DMS79 treated with DMSO at 0.1 percent for 48 hours (cell line): ENCODE measurements at regions not wholly inside any gene's neighbourhood (a gene's known extent, or its start where the extent isn't known, plus 50 kb on each side); places are given as distances from the start of the nearest gene placed in this dataset.
"Not testable (repeated sequence)": the region's sequence is repeated elsewhere in the genome, so short reads cannot be mapped to it uniquely, and the experiment has no call there.

ENCODE experiments used
- DNase-seq: peaks from one replicate; lab custom pipeline; 2025; lab: John Stamatoyannopoulos, UW

DNA sequence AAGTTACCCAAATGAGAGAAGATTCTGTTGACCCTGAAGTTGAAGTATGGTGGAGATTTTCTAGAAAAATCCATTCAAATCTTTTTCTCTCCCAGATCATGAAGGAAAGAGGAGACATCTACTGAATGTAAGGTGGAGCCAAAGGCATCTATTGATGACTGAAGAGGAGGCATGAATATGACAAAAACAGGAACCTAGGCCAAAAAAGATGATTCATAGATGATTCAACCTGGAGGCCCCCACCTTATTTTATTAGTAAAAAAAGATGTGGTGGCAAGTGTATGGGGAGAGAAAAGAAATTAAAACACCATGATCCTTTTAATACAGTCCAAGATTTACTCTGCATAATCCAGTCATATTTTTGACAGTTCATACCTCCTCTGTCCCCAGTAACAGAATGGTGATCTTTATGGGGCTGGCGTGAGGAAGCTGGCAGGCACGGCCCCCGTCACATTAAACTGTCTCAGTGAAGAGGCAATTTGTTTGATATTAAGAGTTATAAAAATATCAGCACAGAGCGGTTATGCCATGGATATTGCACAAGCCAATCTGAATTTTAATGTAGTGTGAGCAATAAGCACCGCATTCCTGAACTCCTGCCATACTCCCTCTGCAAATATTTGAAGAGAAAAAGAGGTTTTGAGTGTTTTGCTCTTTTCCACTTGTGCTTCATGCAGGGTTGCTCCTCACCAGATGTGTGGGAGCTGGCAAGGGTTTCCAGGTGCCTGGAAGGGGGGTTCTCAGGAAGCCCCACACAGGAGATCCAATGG is 94.4 kb downstream of the TRIM43 start:
- DNase-seq = peak; percentile 32

DNA sequence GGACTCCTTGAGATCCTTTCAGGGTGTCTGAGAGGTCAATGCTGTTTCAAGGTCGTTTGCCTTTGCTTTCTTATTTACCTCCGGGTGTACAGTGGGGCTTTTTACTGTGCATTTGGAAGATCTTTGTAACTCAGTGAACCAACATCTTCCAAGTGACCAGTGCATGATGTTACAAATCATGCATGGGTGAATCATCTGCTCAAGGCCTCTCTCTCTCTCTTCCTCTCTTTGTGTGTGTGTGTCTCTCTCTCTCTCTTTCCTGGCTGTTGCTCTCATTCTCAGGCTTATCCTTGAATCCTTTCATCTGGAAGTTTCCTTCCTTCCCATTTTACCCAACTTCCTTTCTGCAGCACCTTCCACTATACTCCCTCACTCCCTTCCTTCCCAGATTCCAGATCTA is 96.1 kb downstream of the TRIM43 start:
- DNase-seq = not testable (repeated sequence)

DNA sequence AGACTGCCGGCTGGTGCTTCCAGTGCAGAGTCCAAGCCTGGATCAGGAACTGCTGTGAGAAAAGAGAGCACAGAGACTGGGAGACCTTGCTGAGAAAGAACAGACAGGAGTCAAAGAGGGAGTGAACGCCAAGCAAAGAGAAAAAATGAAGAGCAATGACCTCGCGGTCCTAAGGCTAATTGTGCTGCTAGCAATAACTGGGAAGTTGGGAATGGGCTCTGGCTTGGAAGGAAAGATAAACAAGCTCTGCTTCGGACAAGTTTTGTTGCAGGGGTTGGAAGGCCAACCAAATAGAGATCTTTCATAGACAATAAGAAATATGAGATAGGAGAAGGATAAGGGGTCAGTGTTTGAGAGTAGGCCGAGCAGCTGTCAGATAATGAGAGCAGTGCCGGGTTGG is 99.4 kb downstream of the TRIM43 start:
- DNase-seq = not testable (repeated sequence)

DNA sequence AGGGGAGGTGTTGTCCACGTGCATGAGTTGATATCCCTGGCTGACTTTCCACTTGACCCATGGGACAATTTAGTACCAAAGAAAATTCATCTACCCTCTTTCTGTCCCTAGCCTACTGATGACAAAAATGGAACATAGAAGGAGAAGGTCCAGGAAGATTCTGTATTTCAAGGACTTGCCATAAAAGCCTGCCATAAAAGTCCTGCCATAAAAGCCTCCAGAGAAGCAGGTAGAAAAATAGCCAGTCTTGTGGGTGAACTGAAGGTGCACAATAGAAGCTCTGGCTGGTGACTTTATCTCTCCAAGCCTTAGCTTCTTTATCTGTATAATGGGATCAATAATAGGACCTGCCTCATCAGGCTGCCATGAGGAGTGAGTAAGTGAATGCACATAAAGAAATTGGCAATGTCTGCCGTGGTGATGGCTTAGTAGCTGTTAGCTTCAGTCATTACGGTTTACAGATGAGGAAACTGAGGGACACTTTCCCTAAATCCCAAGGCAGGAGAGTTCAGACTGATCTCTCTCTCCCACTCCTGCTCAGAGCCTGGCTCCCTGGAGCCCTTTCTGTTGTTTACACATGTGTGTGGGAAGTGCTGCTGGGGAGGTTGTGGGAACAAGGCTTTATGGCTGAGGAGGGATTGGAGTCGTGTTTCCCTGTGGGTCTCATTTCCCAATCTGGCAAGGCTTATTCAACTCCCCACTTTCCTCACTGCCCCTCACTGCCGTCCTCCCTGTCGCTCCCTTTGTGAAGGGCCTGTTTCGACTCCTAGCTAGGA is 101.5 kb downstream of the TRIM43 start:
- DNase-seq = not testable (repeated sequence)

DNA sequence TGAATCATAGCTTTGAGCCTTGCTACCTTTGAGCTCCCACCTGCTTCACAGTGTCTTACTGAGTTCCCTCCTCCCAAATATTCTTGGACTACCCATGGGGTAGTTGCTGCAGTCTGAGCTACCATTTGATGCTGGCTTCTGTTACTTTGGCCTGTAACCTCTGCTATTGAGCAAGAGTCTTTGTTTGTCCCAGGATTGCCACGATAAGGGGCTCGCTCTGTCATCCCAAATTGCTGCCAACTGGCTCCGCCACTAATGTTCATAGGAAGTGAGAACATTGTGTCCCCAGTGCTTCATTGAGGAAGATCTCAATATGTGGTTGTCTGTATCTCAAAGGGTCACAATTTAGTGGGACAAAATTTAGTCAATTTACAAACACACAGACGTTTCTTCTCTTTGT is 103.8 kb downstream of the TRIM43 start:
- DNase-seq = no peak

DNA sequence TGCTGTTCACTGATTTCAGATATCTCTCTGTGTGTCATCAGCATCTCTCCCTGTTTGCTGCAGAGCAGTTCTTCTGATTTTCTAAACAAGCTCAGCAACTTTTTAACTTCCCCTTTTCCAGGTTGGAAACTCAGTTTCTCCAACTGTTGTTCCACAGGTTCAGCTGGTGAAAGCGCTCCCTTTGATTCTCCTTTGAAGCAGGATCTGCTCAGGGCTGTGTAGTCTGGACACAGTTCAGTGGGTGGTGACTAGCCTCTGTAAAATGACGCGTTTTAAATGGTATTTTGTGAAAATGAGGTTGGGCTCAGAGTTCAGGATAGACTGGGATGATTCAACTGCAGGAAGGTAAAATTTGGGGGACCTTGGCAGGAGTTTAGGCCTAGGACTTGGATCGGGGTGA is 106.3 kb downstream of the TRIM43 start:
- no peak for DNase-seq

DNA sequence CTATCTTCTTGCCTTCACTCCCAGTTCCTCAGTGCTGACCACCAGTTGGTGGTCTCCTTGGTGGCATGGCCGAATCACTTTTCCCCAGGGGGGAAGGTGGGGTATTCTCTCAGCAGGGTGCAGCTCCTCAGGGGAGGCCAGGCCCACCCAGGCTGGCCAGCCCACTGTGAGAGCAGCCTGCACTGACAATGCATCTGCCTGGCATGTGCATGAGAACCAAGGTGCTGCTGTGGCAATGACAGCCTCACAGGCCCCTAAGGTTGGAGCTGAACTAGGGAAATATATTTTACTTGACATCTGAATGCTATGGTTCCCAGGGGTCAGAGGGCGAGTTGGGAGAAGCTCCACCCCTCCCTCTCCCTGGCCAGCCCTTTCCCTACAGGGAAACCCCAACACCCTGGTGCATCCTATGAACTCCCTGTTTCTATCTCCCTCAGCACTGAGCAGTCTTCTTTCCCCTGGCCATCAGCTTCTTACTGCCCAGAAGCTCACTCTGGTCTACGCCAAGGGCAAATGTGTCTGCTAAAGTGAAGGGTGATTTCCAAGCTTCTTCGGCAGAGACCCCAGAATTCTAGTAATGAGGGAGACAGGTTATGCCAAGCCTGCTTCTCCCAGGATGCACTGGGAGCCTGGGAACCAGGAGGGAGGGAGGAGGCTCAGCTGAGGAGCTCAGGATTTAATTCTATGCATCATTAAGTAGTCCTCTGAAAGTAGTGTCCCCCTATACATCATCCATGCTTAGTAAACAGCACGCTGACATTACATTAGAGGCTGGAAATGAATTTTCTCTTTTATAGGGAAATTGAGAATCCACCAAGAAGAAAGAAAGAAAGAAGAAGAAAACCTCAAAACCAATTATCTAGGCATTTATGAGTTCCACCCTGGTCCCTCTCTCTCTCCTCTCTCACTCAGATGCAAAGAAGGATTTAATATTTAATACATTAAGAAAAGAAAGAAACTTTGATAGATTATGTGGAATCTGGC is 107.7 kb downstream of the TRIM43 start:
- not testable (repeated sequence) for DNase-seq

DNA sequence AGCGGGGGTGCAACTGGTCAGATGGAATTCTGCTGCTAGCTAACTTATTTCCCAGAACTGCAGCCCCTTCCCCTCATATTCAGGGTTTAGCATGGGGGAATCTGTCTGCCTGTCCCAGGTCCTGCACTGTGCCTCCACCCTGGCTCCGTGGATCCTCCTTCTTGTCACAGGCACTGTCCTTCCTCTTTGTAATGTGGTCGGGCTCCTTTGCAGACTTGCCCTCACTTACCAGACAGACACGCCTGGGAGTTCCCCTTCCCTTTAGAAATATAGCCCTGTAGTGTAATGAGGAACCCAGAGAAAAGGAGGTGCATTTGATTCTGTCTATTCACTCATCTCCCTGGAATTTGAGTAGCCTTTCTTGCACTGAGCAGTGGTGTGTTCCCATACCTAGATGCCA is 108.7 kb downstream of the TRIM43 start:
- no peak for DNase-seq

DNA sequence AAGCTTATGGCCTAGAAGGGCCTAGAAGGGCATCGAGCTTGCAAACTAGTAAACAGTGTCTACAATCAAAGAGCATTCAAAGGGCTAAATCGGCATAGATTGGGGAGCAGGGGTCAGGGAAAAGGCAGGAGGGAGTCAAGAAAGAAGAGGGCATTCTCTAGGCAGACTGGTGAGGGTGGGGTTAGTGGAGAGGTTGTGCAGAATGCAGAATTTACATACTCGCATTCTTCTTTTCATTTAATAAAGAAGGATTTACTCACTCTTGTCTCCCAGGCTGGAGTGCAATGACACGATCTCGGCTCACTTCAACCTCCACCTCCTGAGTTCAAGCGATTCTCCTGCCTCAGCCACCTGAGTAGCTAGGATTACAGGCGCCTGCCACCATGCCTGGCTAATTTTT is 110.7 kb downstream of the TRIM43 start:
- no peak for DNase-seq

DNA sequence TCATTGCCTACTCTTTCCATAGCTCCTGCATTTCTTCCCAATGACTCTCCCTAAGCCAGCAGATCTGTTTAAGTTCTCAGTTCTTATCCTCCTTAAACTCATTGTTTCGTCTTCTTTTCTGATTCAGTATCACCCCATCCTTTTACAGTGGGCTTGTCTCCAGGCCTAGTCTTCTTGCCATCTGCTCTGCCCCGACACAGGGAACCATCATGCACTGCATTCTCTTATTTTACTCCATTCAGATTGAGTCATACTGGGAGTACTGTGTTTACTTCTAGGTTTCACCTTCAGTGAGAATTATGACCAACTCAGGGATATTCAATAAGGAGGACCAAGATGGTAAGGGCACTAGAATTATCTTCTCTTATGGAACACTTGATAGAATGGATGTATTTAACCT is 115.4 kb downstream of the TRIM43 start:
- not testable (repeated sequence) for DNase-seq

DNA sequence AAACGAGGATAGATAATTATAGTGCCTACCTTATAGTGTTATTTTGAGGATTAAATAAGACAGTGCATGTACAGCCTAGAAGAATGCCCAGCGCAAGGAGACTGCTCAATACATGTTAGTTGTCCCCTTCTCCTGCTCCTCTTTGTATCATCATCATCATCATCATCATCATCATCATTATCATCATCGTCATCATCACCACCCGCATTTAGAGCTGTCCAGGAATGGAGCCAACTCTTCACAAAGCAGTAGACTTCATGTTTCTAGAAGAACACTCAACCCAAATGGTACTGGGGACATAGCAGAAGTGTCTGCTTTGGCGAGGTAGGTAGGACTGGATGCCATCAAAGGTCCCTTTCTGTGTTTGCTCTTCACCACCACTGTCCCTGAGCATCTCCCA is 116.0 kb downstream of the TRIM43 start:
- DNase-seq = no peak

DNA sequence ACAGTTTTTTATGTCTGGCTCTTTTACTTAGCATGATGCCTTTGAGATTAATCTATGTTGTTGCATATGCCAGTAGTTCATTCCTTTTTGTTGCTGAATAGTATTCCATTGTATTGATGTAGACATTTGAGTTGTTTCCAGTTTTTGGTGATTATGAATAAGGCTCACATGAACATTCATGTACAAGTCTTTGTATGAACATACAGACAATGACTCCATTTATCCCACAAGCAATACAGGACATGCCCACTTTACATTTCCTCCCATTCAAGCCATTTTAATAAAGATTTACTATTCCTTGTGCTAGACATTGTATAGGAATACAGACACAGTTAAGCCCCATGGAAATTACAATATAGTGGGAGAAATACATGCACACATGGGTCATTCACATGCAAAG is 118.0 kb downstream of the TRIM43 start:
- DNase-seq = no peak

DNA sequence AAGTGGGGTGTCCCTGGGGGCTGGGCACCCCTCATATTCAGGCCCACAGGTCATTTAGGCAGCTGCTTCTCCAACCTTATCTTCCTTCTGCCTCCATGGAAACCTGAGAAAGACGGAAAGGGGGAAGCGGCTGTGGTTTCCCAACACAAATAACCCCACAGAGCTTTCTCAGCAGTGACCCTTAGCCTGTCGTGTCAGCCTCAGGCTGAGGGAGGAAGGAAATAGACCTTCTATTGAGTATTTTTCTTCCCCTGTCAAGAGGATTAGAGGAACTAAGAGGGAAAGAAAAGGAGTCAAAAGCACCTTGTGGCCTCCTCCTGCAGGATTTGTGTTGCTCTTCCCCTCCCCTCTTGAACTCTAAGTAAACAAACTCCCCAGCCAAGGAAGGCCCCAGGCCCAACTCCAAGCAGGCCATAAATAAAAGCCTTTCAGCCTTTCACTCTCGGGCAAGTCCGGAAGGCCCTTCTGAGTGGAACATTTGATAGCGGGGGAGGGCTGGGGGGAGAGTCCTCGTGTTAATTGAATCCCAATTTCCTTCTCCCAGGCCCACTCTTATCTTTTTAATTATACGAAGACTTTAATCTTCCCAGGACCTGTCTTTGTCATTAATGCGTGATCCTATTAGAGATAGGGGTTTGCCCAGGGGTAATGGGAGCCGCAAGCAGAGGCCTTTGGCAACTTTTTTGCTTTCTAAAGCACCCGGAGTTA is 121.8 kb downstream of the TRIM43 start:
- DNase-seq = not testable (repeated sequence)

DNA sequence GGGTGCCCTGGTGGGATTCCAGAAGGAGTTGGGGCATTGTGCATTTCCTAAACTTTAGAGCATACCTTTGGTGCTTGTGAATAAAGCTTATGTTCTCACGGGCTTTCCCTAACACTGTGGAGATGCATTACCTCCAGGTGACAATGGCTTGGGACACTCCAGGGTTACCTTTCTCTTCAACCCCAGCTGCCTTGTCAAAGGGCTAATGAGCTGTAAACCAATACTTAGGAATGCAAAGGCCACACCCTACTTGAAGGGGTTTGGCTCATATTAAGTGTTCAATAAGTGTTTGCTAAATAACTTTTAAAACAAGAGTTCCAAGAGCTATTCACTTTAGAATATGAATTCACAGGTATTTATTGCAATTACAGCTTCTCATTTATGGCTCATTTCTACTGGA is 122.6 kb downstream of the TRIM43 start:
- DNase-seq = peak; percentile 79

DNA sequence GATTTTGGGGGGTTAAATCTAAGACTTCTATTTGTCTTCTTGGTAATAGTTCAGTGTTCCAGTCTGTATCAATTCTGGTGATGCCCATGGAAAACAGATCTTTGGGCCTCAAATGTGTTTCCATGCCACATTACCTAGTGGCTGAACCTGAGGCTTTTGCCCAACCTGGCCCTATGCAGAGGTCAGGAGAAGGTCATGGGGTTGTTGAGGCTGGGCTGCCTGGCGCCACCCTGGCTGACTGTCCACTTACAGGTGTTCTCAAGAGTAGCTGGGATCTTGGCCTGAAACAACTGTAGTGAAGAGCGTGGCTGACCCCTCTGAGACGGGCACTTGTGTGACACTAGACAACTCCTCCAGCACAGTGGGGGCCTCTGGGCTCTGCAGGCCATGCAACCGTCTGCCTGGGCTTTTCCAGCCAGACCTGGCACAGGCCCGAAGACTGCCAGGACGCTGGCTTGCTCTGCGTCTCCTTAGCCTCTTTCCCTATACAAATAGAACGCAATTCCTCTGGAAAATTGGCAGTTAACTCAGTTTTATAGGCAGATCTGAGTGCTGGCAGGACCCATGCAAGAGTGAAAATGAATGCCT is 127.8 kb downstream of the TRIM43 start:
- DNase-seq = no peak

DNA sequence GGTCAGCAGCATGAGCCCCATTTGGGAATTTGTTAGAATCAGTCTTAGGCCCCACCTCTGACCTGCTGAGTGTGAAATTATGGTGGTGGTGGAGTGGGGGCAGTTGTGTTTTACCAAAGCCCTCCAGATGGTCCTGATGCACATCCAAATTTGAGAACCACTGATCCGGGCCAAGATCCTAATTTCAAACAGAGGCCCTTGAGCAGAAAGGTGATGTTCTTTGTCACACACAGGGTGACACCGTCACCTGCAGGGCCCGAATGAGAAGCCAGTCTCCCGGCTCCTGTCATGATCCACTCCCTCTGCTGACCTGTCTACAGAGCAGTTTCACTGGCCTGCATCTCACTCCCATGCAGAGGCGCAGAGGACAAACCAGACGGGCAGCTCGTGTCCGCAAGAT is 129.9 kb downstream of the TRIM43 start:
- no peak for DNase-seq

DNA sequence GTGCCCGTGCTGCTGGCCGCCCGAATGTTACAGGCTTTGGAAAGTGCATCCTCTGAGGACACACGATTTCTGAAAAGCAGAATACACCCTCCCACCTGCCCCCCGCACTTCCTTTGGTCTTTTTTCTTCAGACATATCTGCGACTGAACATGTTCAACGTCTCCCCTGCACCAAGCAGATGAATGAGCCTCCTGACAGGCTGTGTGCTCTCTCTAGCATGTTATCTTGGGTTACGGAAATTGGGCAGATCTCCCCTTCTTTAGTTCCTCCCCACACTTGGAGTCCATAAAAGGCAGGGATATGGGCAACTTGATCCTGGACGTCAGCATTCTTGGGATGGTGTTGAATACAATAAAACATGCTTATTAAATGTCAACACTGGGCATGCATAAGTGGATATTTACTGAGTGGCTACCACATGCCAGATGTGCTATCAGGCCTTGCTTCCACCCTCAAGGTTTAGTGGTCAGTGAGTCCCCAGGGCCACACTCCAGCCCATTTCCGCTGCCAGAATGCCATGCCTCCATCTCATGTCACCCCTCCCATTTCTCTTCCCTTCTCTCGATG is 130.4 kb downstream of the TRIM43 start:
- no peak for DNase-seq

DNA sequence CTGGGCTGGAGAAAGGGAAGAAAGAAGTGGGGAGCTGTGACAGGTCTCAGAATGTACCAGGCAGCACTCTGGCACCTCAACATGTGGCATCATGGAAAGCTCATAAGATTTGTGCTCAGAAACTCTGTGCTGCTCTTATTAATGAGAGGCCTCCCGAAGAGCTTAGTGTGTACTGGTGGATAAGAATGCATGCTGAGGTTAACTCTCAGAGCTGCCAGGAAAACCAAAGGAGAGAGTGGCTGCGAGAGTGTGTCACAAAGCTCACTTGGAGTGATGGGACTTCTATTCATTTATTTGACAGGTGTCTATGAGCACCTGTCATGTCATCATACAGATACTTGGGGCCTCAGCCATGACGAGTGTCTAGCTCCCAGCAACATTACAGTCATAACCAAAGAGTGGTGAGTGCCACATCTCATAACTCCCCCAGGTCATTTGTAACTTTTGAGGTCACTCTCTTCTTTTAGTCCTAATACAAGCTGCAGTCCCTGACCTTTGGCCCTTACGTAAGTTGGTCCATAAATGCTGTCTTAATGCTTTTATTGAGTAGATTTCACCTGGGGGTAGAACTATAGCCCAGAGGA is 131.9 kb downstream of the TRIM43 start:
- not testable (repeated sequence) for DNase-seq

DNA sequence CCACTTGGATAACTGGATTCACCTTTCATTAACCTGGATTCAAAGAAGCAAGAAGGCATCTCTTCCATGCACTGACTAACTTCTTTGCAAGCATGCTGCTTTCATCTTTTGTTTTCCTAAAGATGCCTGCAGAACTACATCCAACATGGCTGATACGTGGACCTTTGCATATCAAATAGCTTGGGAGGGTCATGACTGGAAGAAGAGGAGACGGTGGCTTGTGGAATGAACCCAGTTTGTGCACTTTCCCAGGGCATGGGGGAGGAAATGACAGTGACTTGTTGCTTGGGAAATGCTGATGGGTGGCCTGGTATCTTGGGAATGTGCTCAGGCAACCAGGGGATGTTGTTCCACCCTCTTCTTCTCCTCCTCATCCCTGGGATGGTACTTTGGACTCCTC is 133.4 kb downstream of the TRIM43 start:
- not testable (repeated sequence) for DNase-seq

DNA sequence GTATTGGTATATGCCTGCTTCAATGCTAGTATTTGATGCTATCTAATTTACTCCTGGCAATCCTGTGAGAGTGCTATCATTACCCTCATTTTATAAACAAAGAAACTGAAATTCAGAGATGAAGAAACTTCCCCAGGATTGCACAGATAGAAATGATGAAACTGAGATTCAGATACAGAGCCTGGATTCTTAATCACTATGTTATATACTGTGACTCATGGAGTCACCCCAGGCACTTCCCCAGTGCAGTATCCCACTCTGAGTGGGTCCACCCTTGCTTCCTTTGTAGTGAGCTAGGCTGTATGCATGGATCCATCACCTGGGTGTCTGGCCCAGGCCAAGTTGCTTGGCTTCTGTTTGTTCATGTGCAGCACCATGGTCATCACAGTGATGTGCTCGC is 133.9 kb downstream of the TRIM43 start:
- DNase-seq = not testable (repeated sequence)
